ENCODE measurements at regions not wholly inside any gene's neighbourhood (a gene's known extent, or its start where the extent isn't known, plus 50 kb on each side); places are given as distances from the start of the nearest gene placed in this dataset.
A peak's percentile ranks its signal among the peaks of the same experiment; 100 is the strongest.

DNA sequence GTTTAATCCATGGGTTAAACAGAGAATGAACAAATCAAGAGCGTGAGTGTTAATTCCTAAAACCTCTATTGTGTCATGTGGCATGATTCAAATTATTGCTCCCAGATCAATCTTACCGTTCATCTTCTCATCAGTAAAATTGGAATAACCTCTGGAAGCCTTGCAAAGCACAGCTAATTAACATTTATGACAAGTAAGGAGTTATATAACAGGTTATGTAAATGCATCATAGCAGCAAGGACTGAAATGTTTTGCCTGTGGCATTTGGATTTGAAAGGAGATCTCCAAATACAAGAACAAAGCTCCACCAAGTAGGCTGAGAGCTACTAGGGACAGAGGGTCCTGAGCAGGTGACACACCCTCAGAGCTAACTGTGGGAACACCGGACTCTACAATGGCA lies 502.9 kb upstream of the CELF2 start:
- no peak for DNase-seq

DNA sequence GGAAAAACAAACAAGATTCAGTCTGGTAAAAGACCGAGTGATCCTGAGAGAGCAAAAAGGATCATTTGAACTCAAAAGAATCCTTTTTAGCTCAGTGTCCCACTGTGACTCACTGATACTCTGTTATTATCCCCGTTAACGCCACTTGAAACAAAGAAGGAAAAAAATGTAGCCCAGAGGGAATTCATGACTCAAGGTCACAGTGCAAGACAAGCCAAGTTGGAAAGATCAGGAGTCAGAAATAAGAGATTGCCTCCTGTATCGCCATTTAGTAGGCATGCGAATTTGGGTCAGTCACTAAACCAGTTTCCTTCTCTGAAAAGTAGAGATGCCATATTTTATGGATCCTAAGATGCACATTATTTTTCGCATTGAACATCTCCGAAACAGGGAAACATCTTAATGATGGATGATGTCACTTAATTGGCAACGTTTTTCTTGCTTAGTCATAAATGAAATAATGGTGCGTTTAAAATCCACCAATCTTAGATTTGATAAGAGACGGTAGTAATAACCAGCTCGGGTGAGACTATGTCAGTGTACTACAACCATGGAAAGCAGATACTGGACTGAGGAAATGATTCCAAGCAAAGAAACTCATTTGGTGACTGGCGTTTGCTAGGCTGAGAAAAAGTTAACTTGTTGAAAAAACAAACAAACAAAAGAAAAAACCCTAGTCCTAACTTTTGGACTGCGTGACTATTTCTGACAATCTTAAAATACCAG lies 502.0 kb upstream of the CELF2 start:
- no peak for DNase-seq

DNA sequence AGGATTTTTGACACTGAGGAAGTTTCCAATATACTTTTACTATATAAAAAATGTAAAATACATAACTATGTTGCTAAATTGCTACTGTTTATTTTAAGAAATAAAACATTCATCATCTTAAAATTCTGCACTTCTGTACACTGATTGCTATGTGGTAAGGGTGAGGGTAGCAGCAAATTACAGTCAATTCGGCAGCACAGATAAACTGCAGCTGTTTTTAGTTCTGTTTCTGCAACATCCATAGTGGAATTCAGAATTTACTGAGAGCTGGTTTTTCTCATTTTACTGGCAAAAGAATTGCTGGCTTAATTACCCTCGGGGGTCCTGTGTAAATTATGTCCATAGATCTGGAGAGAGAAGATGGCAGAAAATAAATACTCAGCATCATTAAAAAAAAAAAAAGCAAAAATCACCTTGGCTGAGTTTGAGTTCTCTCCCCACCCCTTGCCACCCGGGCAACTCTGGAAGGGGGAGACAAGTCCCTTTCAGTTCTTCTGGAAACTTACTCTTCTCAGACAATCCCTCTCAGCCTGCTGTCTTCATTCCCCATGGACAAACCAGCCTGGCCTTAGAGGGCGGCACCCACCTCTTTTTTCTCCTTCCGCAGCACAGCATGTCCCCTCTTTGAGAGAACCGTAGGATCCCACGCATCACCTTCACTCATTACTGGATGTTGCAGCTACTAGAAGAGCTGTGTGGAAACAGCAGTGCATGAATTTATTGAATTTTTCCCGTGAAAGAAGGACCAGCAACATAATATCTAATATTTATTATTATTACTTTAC lies 501.1 kb upstream of the CELF2 start:
- no peak for DNase-seq

GRCh38 chr10:10517866-10518265 lies 499.8 kb upstream of the CELF2 start:
- DNase-seq: no peak

DNA sequence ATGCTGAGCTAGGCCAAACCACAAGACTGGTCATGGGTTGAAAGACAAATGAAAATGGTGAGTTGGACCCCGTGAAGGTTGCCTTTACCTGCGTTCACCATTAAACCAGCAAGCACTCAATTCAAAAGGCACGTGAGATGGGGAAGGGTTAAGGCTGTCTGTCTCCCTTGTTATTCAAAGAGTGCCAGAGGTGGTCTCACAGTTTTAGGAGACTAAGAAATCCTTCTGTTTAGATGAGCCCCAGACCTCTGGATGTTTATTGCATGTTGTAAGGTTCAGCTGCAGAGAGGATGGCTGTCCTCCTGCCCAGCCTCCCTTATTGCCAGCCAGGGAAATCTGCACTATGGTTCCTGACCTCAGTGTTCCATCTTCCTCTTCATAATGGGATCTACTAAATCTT lies 498.0 kb upstream of the CELF2 start:
- no peak for DNase-seq

DNA sequence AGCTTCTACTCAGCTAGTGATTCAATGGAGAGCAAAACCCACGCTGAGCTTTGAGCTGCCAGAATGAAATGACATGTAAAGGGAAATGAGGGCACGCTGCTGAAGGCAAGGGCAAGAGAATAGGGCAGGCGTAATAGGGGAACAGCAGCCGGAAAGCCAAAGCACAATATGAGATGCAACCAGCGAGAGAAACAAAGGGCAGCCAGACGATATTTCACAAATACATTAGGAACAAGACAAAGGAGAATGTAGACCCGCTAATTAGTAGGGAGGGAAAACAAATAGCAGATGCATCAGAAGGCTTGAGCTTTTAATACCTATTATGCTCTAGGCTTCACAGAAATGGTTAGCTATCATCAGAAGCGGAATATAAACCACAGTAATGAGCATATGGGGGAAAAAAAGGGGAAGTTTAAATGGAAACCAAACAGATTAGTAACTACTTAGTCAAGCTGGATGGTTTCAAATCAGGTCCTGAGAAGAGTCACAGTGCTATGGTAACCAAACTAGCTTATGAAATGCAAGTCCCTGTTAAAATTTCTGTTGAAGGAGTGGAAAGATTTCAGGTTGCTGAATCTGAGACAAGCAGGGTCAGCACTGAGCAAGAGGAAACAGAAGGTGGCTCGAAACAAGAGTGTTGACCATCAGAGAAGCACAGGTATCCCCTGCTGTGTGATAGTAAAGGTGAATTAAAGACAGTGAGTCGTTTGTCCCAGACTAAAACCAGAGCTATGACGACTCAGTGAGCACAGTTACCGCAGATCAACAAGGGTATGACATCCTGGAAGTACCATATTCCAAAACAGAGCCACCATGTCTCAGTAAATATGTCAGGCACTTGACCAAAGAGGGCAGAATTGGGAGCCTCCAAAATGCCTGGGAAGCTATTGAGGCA lies 496.9 kb upstream of the CELF2 start:
- no peak for DNase-seq

- no peak for DNase-seq
These were observed 490.8 kb upstream of the CELF2 start for GRCh38 chr10:10526846-10527245.

DNA sequence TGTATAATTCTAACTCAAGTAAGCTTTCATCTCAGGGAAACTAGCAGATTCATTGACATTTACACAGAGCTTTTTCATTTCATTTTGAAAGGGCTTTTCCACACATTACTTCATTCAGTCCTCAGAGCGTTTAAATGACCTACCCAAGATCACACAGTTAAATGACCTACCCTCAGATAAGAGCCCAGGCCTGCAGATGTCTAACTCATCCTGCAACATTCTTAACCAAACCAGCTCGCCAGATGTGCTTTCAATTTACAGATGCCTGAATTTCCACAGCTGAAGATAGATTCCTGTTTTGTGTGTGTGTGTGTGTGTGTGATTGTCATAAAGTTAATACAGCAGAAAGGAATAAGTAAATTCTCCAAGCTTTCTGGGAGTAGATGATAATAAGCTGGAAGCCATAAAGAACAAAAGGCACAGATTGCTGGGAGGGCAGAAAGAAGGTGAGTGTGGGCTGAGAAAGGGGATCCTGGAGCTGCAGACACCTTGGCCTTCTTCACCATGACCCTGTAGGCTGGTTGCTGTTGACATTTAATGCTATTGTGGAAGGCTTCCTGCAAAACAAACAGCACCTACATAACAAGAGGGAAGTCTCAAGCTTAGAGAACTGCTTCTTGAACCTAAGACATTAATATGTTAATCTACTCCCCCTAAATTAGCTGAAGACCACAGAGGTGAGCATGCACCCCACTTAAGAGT lies 489.7 kb upstream of the CELF2 start:
- no peak for DNase-seq

- DNase-seq: no peak
These were observed 489.1 kb upstream of the CELF2 start for GRCh38 chr10:10528563-10528910.

GRCh38 chr10:10530313-10530712 lies 487.4 kb upstream of the CELF2 start:
- no peak for DNase-seq

DNA sequence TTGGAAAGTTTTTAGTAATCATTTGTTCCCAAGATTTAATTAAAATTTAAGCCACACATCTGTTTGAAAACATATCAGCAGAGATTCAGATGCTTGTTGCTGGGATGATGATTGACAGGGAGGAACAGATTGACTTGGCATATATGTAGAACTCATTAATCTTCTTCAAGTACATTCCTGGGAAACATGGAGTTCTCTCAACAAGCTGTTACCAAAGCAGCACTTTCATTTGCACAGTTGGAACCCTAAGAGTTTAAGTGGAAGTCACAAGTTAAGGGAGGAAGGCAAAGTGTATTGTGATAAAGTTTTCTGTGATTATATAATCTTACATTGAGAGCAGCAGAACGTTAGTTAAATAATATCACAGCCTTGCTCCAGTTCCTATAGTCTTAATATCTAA lies 485.4 kb upstream of the CELF2 start:
- DNase-seq: no peak

- no peak for DNase-seq
These were observed 484.8 kb upstream of the CELF2 start for GRCh38 chr10:10532826-10533225.

DNA sequence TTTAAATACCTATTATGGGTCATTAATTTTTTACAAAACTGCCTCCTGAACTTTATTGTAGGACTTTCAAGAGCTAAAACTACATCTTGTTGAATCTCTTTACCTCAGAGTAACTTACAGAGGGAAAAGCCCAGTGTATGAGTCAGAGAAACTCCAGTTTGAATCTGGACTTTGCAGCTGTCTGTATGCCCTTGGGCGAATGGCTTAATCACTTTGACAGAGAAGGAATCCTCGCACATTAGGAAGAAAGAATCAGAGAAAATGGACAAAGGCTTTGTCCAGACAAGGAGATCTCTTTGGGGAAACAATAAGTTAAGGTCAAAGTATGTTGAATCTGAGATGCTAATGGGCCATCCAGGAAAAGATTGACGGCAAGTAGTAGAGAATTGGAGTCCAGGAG lies 484.2 kb upstream of the CELF2 start:
- no peak for DNase-seq

DNA sequence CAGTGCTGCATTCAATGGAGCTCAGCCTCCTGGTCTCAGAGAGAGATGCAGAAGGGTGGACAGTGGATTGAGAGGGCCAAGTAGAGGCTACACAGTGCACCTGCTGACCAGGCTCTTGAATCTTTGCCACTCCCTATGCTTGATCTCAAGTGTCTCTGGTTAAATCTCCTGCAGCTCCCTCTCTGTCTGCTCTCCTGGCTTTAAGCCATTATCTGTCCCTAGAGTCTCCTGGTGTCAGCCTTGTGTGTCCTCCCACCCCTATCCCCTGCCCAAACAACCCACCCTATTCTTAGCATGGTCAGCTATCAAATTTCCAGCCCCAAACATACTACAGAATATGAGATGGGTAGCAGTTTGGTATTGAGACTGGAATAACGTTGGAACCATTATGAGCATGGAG lies 479.3 kb upstream of the CELF2 start:
- DNase-seq: no peak

GRCh38 chr10:10540398-10540797 lies 477.3 kb upstream of the CELF2 start:
- DNase-seq: no peak

GRCh38 chr10:10542477-10542876 lies 475.2 kb upstream of the CELF2 start:
- no peak for DNase-seq

DNA sequence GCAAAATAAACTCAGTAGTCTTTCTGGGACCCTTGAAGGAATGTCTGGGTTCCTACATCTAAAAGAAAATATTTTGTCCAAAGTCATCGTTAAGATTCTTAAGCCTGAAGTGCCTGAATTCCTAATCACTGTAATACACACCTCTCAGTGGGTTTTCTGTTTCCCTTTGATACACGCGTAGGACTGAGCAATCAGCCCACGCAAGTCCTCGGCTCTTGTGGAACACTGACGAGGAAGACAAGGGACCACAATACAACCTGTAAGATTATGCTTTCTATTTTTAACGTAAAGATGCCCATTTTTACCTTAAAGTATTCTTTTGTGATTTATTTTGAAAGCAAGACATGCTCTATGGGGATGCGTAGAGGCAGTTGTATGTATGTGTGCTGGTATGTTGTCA lies 472.8 kb upstream of the CELF2 start:
- no peak for DNase-seq

GRCh38 chr10:10545771-10546170 lies 471.9 kb upstream of the CELF2 start:
- no peak for DNase-seq

- no peak for DNase-seq
These were observed 465.9 kb upstream of the CELF2 start for GRCh38 chr10:10551596-10552301.

- peak in 1 of 5 experiments; percentile 2 for DNase-seq
These were observed 464.7 kb upstream of the CELF2 start for GRCh38 chr10:10552948-10553347.

GRCh38 chr10:10564081-10564794 lies 453.4 kb upstream of the CELF2 start:
- no peak for DNase-seq

GRCh38 chr10:10576937-10577336 lies 440.7 kb upstream of the CELF2 start:
- DNase-seq: no peak

Measured in T-helper 2 cell (primary cell).